B cell (primary cell): ENCODE measurements at regions not wholly inside any gene's neighbourhood (a gene's known extent, or its start where the extent isn't known, plus 50 kb on each side); places are given as distances from the start of the nearest gene placed in this dataset.

Experiments
- ATAC-seq: fragments of 200-7000 bp; cut with Tn5 transposase; one replicate; pipeline ENCODE4 v1.10.0; 2021; ENCODE audit warnings: low read depth, mild to moderate bottlenecking, moderate number of reproducible peaks, moderate library complexity
- CTCF ChIA-PET: fragments of 350-600 bp; sonication (Branson Sonifier 250); formaldehyde crosslinking; loops from one replicate; lab custom pipeline; 2021; ENCODE audit warnings: antibody characterized with exemption, inconsistent platforms; lab: Charles Lee
- POLR2A ChIA-PET: fragments of 350-600 bp; sonication (Branson Sonifier 250); formaldehyde crosslinking; loops from one replicate; lab custom pipeline; 2021; ENCODE audit warnings: antibody characterized with exemption; lab: Charles Lee
- DNase-seq: peaks from one replicate; pipeline ENCODE4 v3.0.0; 2013
- H2AFZ ChIP-seq: 2 replicates; pipeline ENCODE4 v1.6.1; 2012; ENCODE audit warnings: mild to moderate bottlenecking, low read depth, low read length; ENCODE audit not compliant: insufficient read depth, poor library complexity, severe bottlenecking
- H3K27ac ChIP-seq, 2 donors: 1 replicate in 1 of 2; 2 replicates in 1 of 2; pipeline ENCODE4 v1.5.1; 2012 to 2013; ENCODE audit warnings: low read length in 2 of 2, mild to moderate bottlenecking in 2 of 2, moderate library complexity in 1 of 2
- H3K27me3 ChIP-seq, 4 experiments: fragments of 200-600 bp in 1 of 4; sonication (generic) in 1 of 4; replicated peaks in 1 of 4; 1 replicate in 2 of 4; 2 replicates in 2 of 4; pipeline versions ENCODE4 v1.6.1 to v1.7.0; 2013 to 2016; ENCODE audit warnings: low read length in 3 of 4, mild to moderate bottlenecking in 2 of 4, mixed read lengths in 1 of 4, moderate library complexity in 1 of 4; ENCODE audit not compliant: insufficient read depth in 4 of 4, control insufficient read depth in 3 of 4; ENCODE audit errors: control extremely low read depth in 1 of 4
- H3K36me3 ChIP-seq, 2 experiments: replicated peaks in 1 of 2; 1 replicate in 1 of 2; 2 replicates in 1 of 2; pipeline versions ENCODE4 v1.6.1 to v1.7.1; 2013; ENCODE audit warnings: low read length in 1 of 2; ENCODE audit not compliant: insufficient read depth in 2 of 2, control insufficient read depth in 1 of 2; ENCODE audit errors: control extremely low read depth in 1 of 2, extremely low read depth in 1 of 2
- H3K4me1 ChIP-seq, 2 donors: fragments of 200-600 bp in 1 of 2; sonication (generic) in 1 of 2; 1 replicate in 1 of 2; 2 replicates in 1 of 2; pipeline versions ENCODE4 v1.5.1 to v1.6.1; 2013 to 2017; ENCODE audit warnings: low read length in 2 of 2; ENCODE audit not compliant: control insufficient read depth in 2 of 2, insufficient read depth in 2 of 2
- H3K4me2 ChIP-seq: replicated peaks from 2 replicates; pipeline ENCODE3; 2012; ENCODE audit warnings: mild to moderate bottlenecking, low read depth, low read length; ENCODE audit not compliant: poor library complexity, severe bottlenecking
- H3K4me3 ChIP-seq, 5 experiments: fragments of 200-600 bp in 1 of 5; sonication (generic) in 1 of 5; 1 replicate in 3 of 5; 2 replicates in 2 of 5; pipeline versions ENCODE4 v1.5.1 to v1.7.0; 2011 to 2016; ENCODE audit warnings: low read length in 4 of 5, mild to moderate bottlenecking in 4 of 5, low read depth in 2 of 5, control low read depth in 1 of 5, moderate library complexity in 1 of 5; ENCODE audit not compliant: insufficient read depth in 1 of 5; ENCODE audit errors: control extremely low read depth in 1 of 5, extremely low read depth in 1 of 5
- H3K79me2 ChIP-seq: fragments of 200-600 bp; sonication (generic); one replicate; pipeline ENCODE4 v1.6.0; 2016; ENCODE audit warnings: low read length; ENCODE audit not compliant: control insufficient read depth, insufficient read depth
- H3K9ac ChIP-seq: fragments of 200-600 bp; sonication (generic); 2 replicates; pipeline ENCODE4 v1.6.1; 2017; ENCODE audit warnings: mild to moderate bottlenecking, low read length, moderate library complexity
- H3K9me3 ChIP-seq, 3 donors: one replicate each; pipeline versions ENCODE4 v1.6.1 to v1.7.1; 2013; ENCODE audit warnings: low read length in 2 of 3; ENCODE audit not compliant: control insufficient read depth in 2 of 3, insufficient read depth in 1 of 3; ENCODE audit errors: control extremely low read depth in 1 of 3
- H4K20me1 ChIP-seq: 2 replicates; pipeline ENCODE4 v1.6.0; 2012; ENCODE audit warnings: mild to moderate bottlenecking, low read length; ENCODE audit not compliant: insufficient read depth, control insufficient read depth, poor library complexity, severe bottlenecking
- H3K27ac Mint-ChIP-seq: one replicate; pipeline ENCODE4 v1.8.0; 2021; ENCODE audit warnings: mixed read lengths
- H3K27me3 Mint-ChIP-seq: one replicate; pipeline ENCODE4 v1.8.0; 2021; ENCODE audit warnings: mixed read lengths
- H3K4me1 Mint-ChIP-seq: one replicate; pipeline ENCODE4 v1.8.0; 2021; ENCODE audit warnings: mixed read lengths
- H3K4me3 Mint-ChIP-seq: one replicate; pipeline ENCODE4 v1.8.0; 2021; ENCODE audit warnings: mixed read lengths
- H3K9me3 Mint-ChIP-seq: one replicate; pipeline ENCODE4 v1.8.0; 2022; ENCODE audit warnings: mixed read lengths; ENCODE audit not compliant: insufficient read depth
- CTCF ChIP-seq: fragments of 200-600 bp; IDR thresholded peaks from one replicate; pipeline ENCODE4 v1.8.0; 2022; ENCODE audit warnings: antibody characterized with exemption, mild to moderate bottlenecking
- EZH2 ChIP-seq: IDR thresholded peaks from 2 replicates; pipeline ENCODE4 v1.6.1; 2012; ENCODE audit warnings: borderline replicate concordance, low read depth, mild to moderate bottlenecking, moderate library complexity, low read length; ENCODE audit not compliant: insufficient read depth, poor library complexity, severe bottlenecking
- WGBS: methylation state at CpG from one replicate; pipeline ENCODE4 v1.1.5; 2013; ENCODE audit warnings: missing lambda C conversion rate; ENCODE audit not compliant: insufficient coverage; 5-methylcytosine and 5-hydroxymethylcytosine counted together
- intact Hi-C: fragments of 100-400 bp; cut with micrococcal nuclease; formaldehyde crosslinking; loops from one replicate; pipeline ENCODE4 v1.10.0; 2022

GRCh38 chr10:7015457-7015856, 395.4 kb downstream of the SFMBT2 start:
- Mint-ChIP-seq H3K27me3 (peaks cover 8% of the 10 kb centered on the region), H3K4me3 (no peak overlapping the region), H3K4me1 (no peaks in the 10 kb centered on the region), H3K27ac (no peak overlapping the region), H3K9me3 (peaks cover 2% of the 10 kb centered on the region)
- no peaks in the 10 kb centered on the region for H4K20me1 ChIP-seq
- TF ChIP-seq EZH2 (no peak), CTCF (no peak)
- ChIA-PET CTCF (no interaction called here), POLR2A (no interaction called here)
- peaks cover 1 to 4% (median 2%) of the 10 kb centered on the region in 3 donors for H3K9me3 ChIP-seq
- no peaks in the 10 kb centered on the region for H3K27me3 ChIP-seq
- no peaks in the 10 kb centered on the region for H3K36me3 ChIP-seq
- no peak overlapping the region for H3K27ac ChIP-seq
- no peak overlapping the region for H3K9ac ChIP-seq
- H3K4me2 ChIP-seq, result no peak overlapping the region
- no peaks in the 10 kb centered on the region for H3K4me1 ChIP-seq
- no peak overlapping the region for H2AFZ ChIP-seq
- ATAC-seq (no peak), DNase-seq (no peak)
- intact Hi-C loops, result no loop called here
- no peaks in the 10 kb centered on the region for H3K79me2 ChIP-seq
- 82% methylated on average over 3 of the region's 5 CpGs for WGBS
- H3K4me3 ChIP-seq, result no peak overlapping the region

- no peaks in the 10 kb centered on the region for H4K20me1 ChIP-seq
- no peaks in the 10 kb centered on the region for H3K36me3 ChIP-seq
- ATAC-seq (no peak), DNase-seq (no peak)
- H3K9me3 Mint-ChIP-seq, result peaks cover under 1% of the 10 kb centered on the region
- intact Hi-C loops, result no loop called here
- no peaks in the 10 kb centered on the region for H3K27me3 ChIP-seq
- no peak overlapping the region for H3K4me3 ChIP-seq
- H3K4me3 Mint-ChIP-seq, result no peak overlapping the region
- POLR2A ChIA-PET, result no interaction called here
- peaks cover 1 to 4% (median 2%) of the 10 kb centered on the region in 3 donors for H3K9me3 ChIP-seq
- H3K27me3 Mint-ChIP-seq, result peaks cover 8% of the 10 kb centered on the region
- no peak overlapping the region for H2AFZ ChIP-seq
- H3K4me2 ChIP-seq, result no peak overlapping the region
- no peaks in the 10 kb centered on the region for H3K4me1 ChIP-seq
- no peak for TF ChIP-seq EZH2
- TF ChIP-seq CTCF, result no peak
- no peak overlapping the region for H3K27ac ChIP-seq
- no peak overlapping the region for H3K9ac ChIP-seq
- H3K27ac Mint-ChIP-seq, result no peak overlapping the region
- WGBS, result 90% methylated on average over 2 of the region's 4 CpGs
- CTCF ChIA-PET, result no interaction called here
- H3K4me1 Mint-ChIP-seq, result no peaks in the 10 kb centered on the region
- H3K79me2 ChIP-seq, result no peaks in the 10 kb centered on the region
These were observed 396.1 kb downstream of the SFMBT2 start for GRCh38 chr10:7014721-7015120.
